ENCODE measurements at regions not wholly inside any gene's neighbourhood (a gene's known extent, or its start where the extent isn't known, plus 50 kb on each side); places are given as distances from the start of the nearest gene placed in this dataset.

DNA sequence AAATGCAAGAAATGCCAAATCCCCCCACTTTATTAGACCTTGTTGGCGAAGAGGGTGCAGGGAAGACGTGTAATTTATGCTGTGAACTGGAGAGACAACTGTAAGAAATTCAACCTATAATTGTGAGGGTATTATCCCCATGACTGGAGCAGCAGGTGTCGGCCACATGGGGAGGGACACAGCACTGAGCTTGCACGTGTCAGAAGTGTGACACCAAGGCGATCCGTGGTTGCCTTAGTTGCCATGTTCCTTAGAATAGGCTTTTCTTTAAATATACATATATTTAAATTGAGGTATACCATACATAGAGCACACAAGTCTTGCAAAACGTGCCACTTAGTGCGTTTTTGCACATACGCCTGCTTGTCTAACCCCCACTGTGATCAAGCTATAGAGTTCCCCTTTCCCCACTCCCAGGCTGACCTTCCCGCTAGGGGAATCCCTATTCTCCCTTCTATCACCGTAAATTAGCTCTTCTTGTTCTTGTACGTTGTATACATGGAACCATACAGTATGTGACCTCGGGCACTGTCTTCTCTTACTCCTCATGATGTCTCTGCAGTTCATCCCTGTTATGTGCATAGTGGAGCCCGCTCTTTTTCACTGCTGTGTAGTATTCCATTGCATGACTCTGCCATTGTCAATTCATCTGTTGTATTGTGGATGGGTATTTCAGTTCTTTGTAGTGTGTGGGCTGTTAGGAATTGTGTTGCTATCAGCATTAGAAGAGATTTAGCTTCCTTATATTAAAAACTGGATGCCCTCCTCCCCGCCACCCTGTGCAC, 81.6 kb upstream of the PMEPA1 start:
- ATAC-seq (ENCODE audit: insufficient read depth, low FRiP score) (no peak), DNase-seq (peak in 1 of 3 donors; percentile 2)
- Histone ChIP-seq H3K36me3 (ENCODE audit: control insufficient read depth in 4 of 4, insufficient read depth in 4 of 4, low read length in 4 of 4) (no peaks in the 10 kb centered on the region), H3K27ac (ENCODE audit: low read depth in 1 of 2, low read length in 1 of 2) (no peak overlapping the region), H3K9ac (ENCODE audit: insufficient read depth in 1 of 2, low read length in 2 of 2) (no peak overlapping the region), H3K4me1 (ENCODE audit: control insufficient read depth in 5 of 5, insufficient read depth in 5 of 5, low read length in 5 of 5) (peaks cover 0 to 7% (median 0%) of the 10 kb centered on the region in 5 donors), H3K9me3 (ENCODE audit: control insufficient read depth in 4 of 4, insufficient read depth in 3 of 4, low read length in 3 of 4) (no peaks in the 10 kb centered on the region), H3K4me3 (no peak overlapping the region), H3K27me3 (ENCODE audit: control insufficient read depth in 3 of 3, insufficient read depth in 3 of 3, low read length in 2 of 3) (no peaks in the 10 kb centered on the region)
- TF ChIP-seq, protein P1, sequence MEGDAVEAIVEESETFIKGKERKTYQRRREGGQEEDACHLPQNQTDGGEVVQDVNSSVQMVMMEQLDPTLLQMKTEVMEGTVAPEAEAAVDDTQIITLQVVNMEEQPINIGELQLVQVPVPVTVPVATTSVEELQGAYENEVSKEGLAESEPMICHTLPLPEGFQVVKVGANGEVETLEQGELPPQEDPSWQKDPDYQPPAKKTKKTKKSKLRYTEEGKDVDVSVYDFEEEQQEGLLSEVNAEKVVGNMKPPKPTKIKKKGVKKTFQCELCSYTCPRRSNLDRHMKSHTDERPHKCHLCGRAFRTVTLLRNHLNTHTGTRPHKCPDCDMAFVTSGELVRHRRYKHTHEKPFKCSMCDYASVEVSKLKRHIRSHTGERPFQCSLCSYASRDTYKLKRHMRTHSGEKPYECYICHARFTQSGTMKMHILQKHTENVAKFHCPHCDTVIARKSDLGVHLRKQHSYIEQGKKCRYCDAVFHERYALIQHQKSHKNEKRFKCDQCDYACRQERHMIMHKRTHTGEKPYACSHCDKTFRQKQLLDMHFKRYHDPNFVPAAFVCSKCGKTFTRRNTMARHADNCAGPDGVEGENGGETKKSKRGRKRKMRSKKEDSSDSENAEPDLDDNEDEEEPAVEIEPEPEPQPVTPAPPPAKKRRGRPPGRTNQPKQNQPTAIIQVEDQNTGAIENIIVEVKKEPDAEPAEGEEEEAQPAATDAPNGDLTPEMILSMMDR (IDR thresholded peaks at IDR 0.05; ENCODE audit: control extremely low read depth, extremely low read depth), result no peak
- WGBS, 2 donors, result 90 to 91% methylated on average over 15 of the region's 15 CpGs

DNA sequence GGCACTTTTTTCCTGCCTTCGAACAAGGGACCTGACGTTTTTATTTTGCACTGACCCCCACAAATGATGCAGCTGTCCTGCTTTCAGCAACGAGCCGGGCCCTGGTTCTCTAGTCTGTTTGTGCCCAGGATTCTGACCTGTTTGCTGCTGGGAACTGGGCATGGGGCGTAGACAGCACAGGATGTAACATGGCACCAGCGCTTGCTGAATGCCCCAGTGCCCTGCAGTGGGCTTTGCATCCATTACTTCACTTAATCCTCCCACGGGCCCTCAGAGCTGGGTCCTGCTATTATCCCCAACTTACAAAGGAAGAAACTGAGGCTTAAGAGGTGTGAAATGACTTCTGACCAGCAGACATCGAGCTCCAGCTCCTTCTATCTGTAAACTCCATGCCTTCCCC, 80.4 kb upstream of the PMEPA1 start:
- Histone ChIP-seq H3K27me3 (ENCODE audit: control insufficient read depth in 3 of 3, insufficient read depth in 3 of 3, low read length in 2 of 3) (no peaks in the 10 kb centered on the region), H3K4me1 (ENCODE audit: control insufficient read depth in 5 of 5, insufficient read depth in 5 of 5, low read length in 5 of 5) (peaks cover 0 to 7% (median 0%) of the 10 kb centered on the region in 5 donors), H3K27ac (ENCODE audit: low read depth in 1 of 2, low read length in 1 of 2) (no peak overlapping the region), H3K9me3 (ENCODE audit: control insufficient read depth in 4 of 4, insufficient read depth in 3 of 4, low read length in 3 of 4) (no peaks in the 10 kb centered on the region), H3K36me3 (ENCODE audit: control insufficient read depth in 4 of 4, insufficient read depth in 4 of 4, low read length in 4 of 4) (no peaks in the 10 kb centered on the region), H3K4me3 (no peak overlapping the region), H3K9ac (ENCODE audit: insufficient read depth in 1 of 2, low read length in 2 of 2) (no peak overlapping the region)
- WGBS, 2 donors, result 80 to 82% methylated on average over 8 of the region's 8 CpGs
- TF ChIP-seq, protein P1 (IDR thresholded peaks at IDR 0.05; ENCODE audit: control extremely low read depth, extremely low read depth), result no peak
- peak in 1 of 3 donors; percentile 2 for DNase-seq
- ATAC-seq (ENCODE audit: insufficient read depth, low FRiP score), result no peak

DNA sequence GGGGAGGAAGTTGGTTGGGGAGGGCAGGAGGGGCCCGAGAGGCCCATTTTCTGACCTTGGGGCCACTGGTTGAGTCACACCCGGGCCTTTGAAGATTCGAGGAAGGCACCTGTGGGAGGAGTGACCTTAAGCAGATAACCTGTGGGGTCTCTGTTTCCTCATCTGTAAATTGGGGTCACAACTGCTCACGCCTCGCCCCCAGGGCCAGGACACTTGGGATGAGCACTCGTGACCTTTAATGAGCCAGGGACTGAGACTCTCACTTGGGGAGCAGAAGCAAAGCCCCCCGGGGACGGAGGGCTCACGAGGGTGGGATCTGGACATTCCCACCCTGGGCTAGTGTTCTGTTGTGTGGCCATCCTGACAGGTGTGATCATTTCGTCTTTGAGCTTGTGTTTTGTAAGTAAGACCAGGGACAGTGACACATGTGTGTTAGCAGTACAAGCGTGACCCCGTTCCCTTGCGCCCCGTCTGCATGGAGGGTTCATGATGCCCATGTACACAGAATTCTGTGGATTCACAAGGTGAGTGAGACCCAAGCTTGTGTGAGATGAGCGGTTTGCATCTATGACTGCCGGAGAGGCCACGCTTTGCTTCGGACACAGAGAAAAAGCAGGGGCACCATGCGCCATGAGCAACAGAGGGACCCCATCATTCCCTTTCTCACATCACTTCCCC, 79.3 kb upstream of the PMEPA1 start:
- no peak overlapping the region for H3K4me3 ChIP-seq
- no peak for ATAC-seq (ENCODE audit: insufficient read depth, low FRiP score)
- no peak overlapping the region for H3K27ac ChIP-seq (ENCODE audit: low read depth in 1 of 2, low read length in 1 of 2)
- WGBS, 2 donors, result 86 to 89% methylated on average over 19 of the region's 19 CpGs
- no peak overlapping the region for H3K9ac ChIP-seq (ENCODE audit: insufficient read depth in 1 of 2, low read length in 2 of 2)
- no peaks in the 10 kb centered on the region for H3K9me3 ChIP-seq (ENCODE audit: control insufficient read depth in 4 of 4, insufficient read depth in 3 of 4, low read length in 3 of 4)
- H3K36me3 ChIP-seq (ENCODE audit: control insufficient read depth in 4 of 4, insufficient read depth in 4 of 4, low read length in 4 of 4), result no peaks in the 10 kb centered on the region
- TF ChIP-seq, protein P1 (IDR thresholded peaks at IDR 0.05; ENCODE audit: control extremely low read depth, extremely low read depth), result no peak
- no peaks in the 10 kb centered on the region for H3K27me3 ChIP-seq (ENCODE audit: control insufficient read depth in 3 of 3, insufficient read depth in 3 of 3, low read length in 2 of 3)
- H3K4me1 ChIP-seq (ENCODE audit: control insufficient read depth in 5 of 5, insufficient read depth in 5 of 5, low read length in 5 of 5), result peaks cover 0 to 7% (median 0%) of the 10 kb centered on the region in 5 donors
- DNase-seq, result peak in 1 of 3 donors; percentile 9

All from lung (tissue), 11 donors.